ENCODE measurements at regions not wholly inside any gene's neighbourhood (a gene's known extent, or its start where the extent isn't known, plus 50 kb on each side); places are given as distances from the start of the nearest gene placed in this dataset.
"Not testable (repeated sequence)": the region's sequence is repeated elsewhere in the genome, so short reads cannot be mapped to it uniquely, and the experiment has no call there.

DNA sequence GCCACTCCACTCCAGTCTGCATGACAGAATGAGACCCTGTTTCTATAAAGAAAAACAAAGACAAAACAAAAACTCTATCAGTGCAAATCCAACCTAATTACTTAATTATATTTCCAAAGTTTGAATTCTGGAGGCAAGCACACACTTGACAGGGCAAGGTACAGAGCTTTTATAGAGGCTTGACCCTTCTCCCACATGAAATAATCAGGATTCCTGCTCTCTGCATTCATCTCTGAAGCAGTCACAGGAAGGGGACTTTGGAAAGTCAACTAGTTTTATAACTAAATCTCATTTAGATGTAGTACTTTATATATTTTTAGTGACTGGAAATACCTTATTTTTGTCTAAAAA is 91.9 kb upstream of the CHD1 start:
- Mint-ChIP-seq H3K27me3 (no peaks in the 10 kb centered on the region), H3K4me1 (peaks cover 6% of the 10 kb centered on the region), H3K27ac (no peak overlapping the region), H3K4me3 (no peak overlapping the region), H3K9me3 (peaks cover 3% of the 10 kb centered on the region), H3K36me3 (ENCODE audit: low read depth) (peaks cover 2% of the 10 kb centered on the region)
- intact Hi-C loops (cut with micrococcal nuclease), result loop anchor here (10.0 kb wide), 1 partner anchor 1926 kb away; no protein-coding TSS in a partner anchor
- DNase-seq, result no peak

DNA sequence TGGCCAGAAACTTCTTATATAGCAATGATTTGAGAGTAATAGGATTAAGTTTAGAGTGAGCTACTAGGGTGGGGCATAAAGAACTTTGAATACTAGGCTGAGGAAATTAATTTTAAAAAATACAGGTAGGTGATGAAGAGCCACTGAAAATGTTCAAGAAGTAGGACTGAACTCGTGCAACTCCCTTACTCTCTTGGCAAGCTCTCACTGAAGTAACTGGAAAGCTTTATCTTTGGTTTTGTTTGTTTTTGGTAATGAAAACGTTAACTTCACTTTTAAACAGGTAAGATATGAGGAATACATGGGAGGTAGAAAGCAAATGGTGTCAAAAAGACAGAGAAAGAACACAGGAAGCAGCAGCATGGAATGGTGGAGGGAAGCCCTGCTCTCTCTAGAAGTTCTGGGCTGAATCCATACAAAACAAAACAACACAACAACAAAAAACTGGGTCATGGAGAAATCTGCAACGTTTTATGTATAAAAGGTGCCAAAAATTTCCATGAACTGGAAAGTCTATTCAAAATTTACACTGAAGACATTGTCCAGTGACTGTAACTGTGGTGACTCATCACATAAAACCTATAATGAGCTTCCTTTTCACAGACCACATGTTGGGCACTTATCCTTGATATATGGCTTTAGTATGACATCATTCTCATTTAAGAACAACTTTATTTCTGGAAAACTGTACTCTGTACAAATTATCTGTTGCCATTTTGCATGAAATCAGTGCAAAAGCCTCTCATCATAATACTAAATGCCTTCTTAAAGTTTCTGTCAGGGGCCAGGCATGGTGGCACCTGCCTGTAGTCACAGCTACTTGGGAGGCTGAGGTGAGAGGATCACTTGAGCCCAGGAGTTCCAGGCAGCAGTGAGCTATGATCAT is 91.2 kb upstream of the CHD1 start:
- H3K9me3 Mint-ChIP-seq, result peaks cover 7% of the 10 kb centered on the region
- H3K4me1 Mint-ChIP-seq, result peaks cover 6% of the 10 kb centered on the region
- intact Hi-C loops (cut with micrococcal nuclease), result loop anchor here (10.0 kb wide), 1 partner anchor 1925 kb away; no protein-coding TSS in a partner anchor
- no peak for DNase-seq
- peaks cover 2% of the 10 kb centered on the region for H3K36me3 Mint-ChIP-seq (ENCODE audit: low read depth)
- H3K4me3 Mint-ChIP-seq, result no peak overlapping the region
- H3K27ac Mint-ChIP-seq, result no peak overlapping the region
- H3K27me3 Mint-ChIP-seq, result no peaks in the 10 kb centered on the region

DNA sequence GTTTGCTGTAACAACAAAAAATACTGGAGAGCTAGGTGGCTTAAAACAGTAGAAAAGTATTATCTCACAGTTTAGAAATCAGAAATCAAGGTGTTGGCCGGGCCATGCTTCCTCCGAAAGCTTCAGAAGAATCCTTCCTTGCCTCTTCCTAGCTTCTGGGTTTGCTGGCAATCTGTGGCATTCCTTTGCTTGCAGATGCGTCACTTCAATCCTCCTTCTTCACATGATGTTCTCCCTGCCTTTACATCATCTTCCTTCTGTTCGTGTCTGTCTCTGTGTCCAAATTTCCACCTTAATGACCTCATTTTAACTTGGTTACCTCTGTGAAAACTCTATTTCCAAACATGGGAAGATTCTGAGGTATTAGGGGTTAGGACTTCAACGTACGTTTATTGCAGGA is 90.4 kb upstream of the CHD1 start:
- Mint-ChIP-seq H3K9me3 (peaks cover 7% of the 10 kb centered on the region), H3K36me3 (ENCODE audit: low read depth) (peaks cover 2% of the 10 kb centered on the region), H3K27me3 (no peaks in the 10 kb centered on the region), H3K4me3 (no peak overlapping the region), H3K4me1 (peaks cover 6% of the 10 kb centered on the region), H3K27ac (no peak overlapping the region)
- DNase-seq, result no peak
- intact Hi-C loops (cut with micrococcal nuclease), result no loop called here

DNA sequence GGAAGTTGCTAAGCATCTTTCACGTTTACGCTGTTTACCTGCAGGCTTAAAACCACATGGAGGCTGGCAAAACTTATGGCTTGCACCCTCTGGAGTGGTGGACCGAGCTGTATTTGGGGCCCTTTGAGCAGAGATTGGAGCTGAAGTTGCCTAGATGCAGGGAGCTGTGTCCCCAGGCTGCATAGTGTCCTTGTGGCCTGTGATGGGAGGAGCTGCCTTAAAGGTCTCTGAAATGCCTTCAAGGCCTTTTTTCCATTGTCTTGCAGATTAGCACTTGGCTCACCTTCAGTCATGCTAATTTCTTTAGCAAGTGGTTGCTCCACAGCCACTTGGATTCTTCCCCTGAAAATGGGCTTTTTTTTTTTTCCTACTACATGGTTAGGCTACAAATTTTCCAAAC is 81.5 kb upstream of the CHD1 start:
- Mint-ChIP-seq H3K27me3 (no peaks in the 10 kb centered on the region), H3K36me3 (ENCODE audit: low read depth) (no peaks in the 10 kb centered on the region), H3K4me1 (peaks cover 2% of the 10 kb centered on the region), H3K9me3 (no peaks in the 10 kb centered on the region), H3K27ac (no peak overlapping the region), H3K4me3 (no peak overlapping the region)
- intact Hi-C loops (cut with micrococcal nuclease), result no loop called here
- DNase-seq, result no peak

DNA sequence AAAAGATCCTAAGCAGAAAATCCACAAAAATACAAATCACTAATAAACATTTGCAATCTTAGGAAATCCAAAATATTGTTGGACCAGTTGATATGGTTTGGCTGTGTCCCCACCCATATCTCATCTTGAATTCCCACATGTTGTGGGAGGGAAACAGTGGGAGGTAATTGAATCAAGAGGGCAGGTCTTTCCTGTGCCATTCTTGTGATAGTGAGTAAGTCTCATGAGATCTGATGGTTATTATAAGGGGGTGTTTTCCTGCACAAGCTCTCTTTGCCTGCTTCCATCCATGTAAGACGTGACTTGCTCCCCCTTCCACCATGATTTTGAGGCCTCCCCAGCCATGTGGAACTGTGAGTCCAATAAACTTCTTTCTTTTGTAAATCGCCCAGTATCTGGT is 79.2 kb upstream of the CHD1 start:
- H3K36me3 Mint-ChIP-seq (ENCODE audit: low read depth); intact Hi-C loops (cut with micrococcal nuclease); DNase-seq; H3K9me3 Mint-ChIP-seq; H3K27me3 Mint-ChIP-seq; H3K4me3 Mint-ChIP-seq; H3K27ac Mint-ChIP-seq; H3K4me1 Mint-ChIP-seq: not testable (repeated sequence)

DNA sequence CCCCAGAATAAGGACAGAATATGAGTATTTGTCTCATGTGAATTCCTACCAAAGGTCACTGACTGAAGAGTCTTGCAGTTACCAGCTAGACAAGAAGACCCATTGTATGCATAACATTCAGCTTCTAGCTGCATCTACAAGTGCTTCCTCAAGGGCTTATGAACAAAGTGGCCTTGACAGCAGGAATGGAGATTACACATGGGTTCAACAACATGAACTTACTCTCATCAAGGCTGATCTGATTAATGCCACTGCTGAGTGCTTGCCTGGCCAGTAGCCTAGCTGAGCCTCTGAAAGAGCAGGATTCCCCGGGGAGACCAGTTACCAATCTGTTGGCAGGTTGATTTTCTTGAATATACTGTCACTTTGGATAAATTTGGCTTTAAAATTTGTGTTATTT is 76.7 kb upstream of the CHD1 start:
- H3K4me3 Mint-ChIP-seq, result no peak overlapping the region
- no peaks in the 10 kb centered on the region for H3K27me3 Mint-ChIP-seq
- DNase-seq, result no peak
- H3K36me3 Mint-ChIP-seq (ENCODE audit: low read depth), result no peaks in the 10 kb centered on the region
- no peak overlapping the region for H3K27ac Mint-ChIP-seq
- peaks cover 9% of the 10 kb centered on the region for H3K4me1 Mint-ChIP-seq
- H3K9me3 Mint-ChIP-seq, result peaks cover 3% of the 10 kb centered on the region
- intact Hi-C loops (cut with micrococcal nuclease), result loop anchor here (2.0 kb wide), 2 partner anchors 21 to 77 kb away; partner anchors contain the start of gene CHD1

DNA sequence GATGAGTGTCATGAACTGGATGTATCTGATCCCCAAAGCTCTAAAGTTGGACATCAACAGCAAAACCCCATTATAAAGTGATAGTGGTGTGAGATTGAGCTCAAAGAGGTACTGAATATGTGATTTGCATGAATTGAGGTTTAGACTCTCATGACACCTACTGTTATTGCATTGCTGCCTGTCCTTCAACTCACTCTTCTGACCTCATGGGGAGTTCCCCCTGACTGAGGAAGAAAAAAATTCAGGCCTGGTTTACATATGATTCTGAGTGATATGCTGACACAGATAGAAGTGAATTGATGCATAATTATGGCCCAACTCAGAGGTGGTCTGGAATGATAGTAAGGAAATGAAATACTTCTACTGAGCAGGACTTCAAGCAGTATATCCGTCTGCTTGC is 76.2 kb upstream of the CHD1 start:
- Mint-ChIP-seq H3K27me3 (peaks cover 4% of the 10 kb centered on the region), H3K9me3 (peaks cover 7% of the 10 kb centered on the region), H3K4me3 (no peak overlapping the region), H3K36me3 (ENCODE audit: low read depth) (no peaks in the 10 kb centered on the region), H3K4me1 (peaks cover 9% of the 10 kb centered on the region), H3K27ac (no peak overlapping the region)
- peak; percentile 63 for DNase-seq
- intact Hi-C loops (cut with micrococcal nuclease), result loop anchor here (2.0 kb wide), 2 partner anchors 22 to 76 kb away; partner anchors contain the start of gene CHD1

DNA sequence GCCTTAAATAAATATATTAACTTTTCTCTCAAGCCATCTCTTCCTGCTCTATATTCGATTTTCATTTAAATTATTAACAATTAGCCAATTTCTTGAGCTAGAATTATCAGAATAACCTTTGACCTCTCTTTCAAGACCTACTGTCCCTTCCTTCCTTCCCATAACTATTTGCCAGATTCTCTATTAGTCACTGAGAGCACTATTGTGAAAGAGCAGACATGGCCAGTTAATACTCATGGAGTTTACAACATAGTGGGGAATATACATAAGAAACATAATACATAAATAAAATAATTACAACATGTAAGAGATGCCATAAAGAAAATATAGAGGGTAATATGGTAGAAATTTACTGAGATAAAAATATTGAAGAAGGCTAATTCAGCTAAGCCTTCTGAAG is 72.1 kb upstream of the CHD1 start:
- H3K4me3 Mint-ChIP-seq, result no peak overlapping the region
- DNase-seq, result no peak
- H3K4me1 Mint-ChIP-seq, result peaks cover 9% of the 10 kb centered on the region
- H3K9me3 Mint-ChIP-seq, result peaks cover 7% of the 10 kb centered on the region
- H3K27ac Mint-ChIP-seq, result no peak overlapping the region
- no peaks in the 10 kb centered on the region for H3K36me3 Mint-ChIP-seq (ENCODE audit: low read depth)
- peaks cover 10% of the 10 kb centered on the region for H3K27me3 Mint-ChIP-seq
- intact Hi-C loops (cut with micrococcal nuclease), result no loop called here

DNA sequence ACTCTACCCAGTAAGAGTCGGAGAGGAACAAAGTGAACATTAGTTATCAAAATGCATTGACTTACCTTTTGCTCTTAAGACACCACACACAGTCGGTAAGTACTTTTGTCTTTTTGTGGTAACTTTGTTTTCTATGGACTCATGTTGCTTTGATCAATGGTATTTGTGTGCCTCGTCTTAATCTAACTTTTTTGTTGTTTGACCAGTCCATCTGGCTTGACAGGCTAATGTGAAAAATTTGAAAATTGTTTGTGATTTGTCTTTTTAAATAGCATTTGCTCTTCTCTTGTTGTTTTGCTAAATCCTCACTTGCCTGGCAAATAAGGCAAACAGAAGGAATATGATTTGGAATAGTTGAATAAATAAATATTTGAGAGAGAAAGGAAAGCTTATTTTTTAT is 71.4 kb upstream of the CHD1 start:
- Mint-ChIP-seq H3K4me1 (peaks cover 6% of the 10 kb centered on the region), H3K4me3 (no peak overlapping the region), H3K9me3 (peaks cover 7% of the 10 kb centered on the region), H3K27me3 (peaks cover 10% of the 10 kb centered on the region), H3K36me3 (ENCODE audit: low read depth) (no peaks in the 10 kb centered on the region), H3K27ac (no peak overlapping the region)
- DNase-seq, result no peak
- intact Hi-C loops (cut with micrococcal nuclease), result no loop called here

DNA sequence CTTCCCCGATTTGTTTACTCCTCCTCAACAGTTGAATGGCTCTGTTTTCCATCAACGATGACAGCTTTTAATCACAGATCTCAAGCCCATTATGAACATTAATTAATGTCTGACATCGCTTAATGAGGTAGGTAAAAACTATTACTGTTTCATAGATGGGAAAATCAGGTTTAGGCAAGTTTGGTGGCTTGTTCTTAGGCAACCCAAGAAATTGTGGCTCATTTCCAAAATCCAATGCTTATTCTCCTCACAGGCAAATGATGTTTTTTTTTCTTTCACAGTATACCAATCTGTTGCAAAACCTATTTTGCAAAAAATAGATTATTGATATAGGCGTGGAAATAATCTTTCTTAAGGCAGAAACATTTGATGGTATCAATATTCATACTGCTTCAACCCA is 70.8 kb upstream of the CHD1 start:
- Mint-ChIP-seq H3K9me3 (peaks cover 7% of the 10 kb centered on the region), H3K4me1 (peaks cover 2% of the 10 kb centered on the region), H3K27ac (no peak overlapping the region), H3K36me3 (ENCODE audit: low read depth) (no peaks in the 10 kb centered on the region), H3K27me3 (peaks cover 10% of the 10 kb centered on the region), H3K4me3 (no peak overlapping the region)
- DNase-seq, result no peak
- intact Hi-C loops (cut with micrococcal nuclease), result no loop called here

DNA sequence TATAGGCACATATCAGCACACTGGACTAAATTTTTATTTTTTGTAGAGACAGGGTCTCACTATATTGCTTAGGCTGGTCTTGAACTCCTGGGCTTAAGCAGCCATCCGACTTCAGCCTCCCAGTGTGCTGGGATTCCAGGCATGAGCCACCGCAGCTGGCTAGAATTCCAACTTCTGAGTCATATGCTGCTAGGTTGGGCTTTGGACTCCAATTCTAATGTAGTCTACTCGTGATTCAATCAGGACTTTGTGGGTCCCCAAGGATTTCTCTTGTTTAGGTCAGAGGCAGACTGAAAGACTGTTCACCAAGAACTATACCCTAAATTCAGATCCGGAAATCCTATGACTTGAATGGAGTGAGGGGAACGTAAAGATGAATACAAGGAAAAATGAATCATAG is 68.2 kb upstream of the CHD1 start:
- DNase-seq, result no peak
- peaks cover 3% of the 10 kb centered on the region for H3K9me3 Mint-ChIP-seq
- H3K36me3 Mint-ChIP-seq (ENCODE audit: low read depth), result no peaks in the 10 kb centered on the region
- intact Hi-C loops (cut with micrococcal nuclease), result no loop called here
- H3K4me3 Mint-ChIP-seq, result no peak overlapping the region
- H3K27me3 Mint-ChIP-seq, result peaks cover 10% of the 10 kb centered on the region
- peaks cover 2% of the 10 kb centered on the region for H3K4me1 Mint-ChIP-seq
- H3K27ac Mint-ChIP-seq, result no peak overlapping the region

DNA sequence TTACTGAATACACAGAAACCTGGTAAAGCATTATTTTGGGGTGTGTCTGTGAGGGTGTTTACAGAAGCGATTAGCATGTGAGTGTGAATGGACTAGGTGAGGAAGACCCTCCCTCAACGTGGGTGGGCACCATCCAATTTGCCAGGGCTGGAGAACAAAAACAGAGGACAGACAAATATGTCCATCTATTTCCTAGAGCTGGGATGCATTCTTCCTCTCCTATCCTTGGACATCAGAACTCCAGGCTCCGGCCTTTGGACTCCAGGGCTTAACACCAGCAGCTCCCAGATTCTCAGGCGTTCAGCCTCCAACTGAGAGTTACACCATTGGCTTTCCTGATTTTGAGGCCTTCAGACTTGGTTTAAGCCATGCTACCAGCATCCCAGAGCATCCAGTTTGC is 65.8 kb upstream of the CHD1 start:
- intact Hi-C loops (cut with micrococcal nuclease), result no loop called here
- H3K27ac Mint-ChIP-seq, result no peak overlapping the region

DNA sequence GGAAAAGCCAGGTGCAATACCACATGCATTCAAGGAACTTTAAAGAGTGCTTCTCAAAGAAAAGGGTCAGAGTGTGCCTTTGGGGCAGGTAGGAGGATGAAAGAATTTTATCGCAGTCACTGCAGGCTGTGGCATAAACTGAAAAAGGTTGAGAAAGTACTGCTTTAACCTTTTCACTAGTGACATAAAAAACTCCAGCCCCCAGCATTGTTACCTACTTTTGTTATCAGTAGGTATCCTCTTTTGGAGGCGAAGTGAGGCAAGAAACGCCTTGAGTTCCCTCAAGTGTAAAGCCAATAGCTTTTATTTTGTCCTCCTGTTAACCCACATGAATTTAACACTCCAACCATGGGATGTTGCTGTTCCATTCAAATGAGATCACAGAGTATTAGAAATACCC is 64.7 kb upstream of the CHD1 start:
- Mint-ChIP-seq H3K4me1 (peaks cover 2% of the 10 kb centered on the region), H3K9me3 (peaks cover 12% of the 10 kb centered on the region), H3K36me3 (ENCODE audit: low read depth) (no peaks in the 10 kb centered on the region), H3K27ac (no peak overlapping the region), H3K4me3 (no peak overlapping the region), H3K27me3 (peaks cover 2% of the 10 kb centered on the region)
- intact Hi-C loops (cut with micrococcal nuclease), result no loop called here
- DNase-seq, result no peak

More for the DNA sequence above, 65.8 kb upstream of the CHD1 start:
- Mint-ChIP-seq H3K27me3 (peaks cover 4% of the 10 kb centered on the region), H3K4me1 (peaks cover 1% of the 10 kb centered on the region), H3K4me3 (no peak overlapping the region), H3K9me3 (peaks cover 8% of the 10 kb centered on the region), H3K36me3 (ENCODE audit: low read depth) (no peaks in the 10 kb centered on the region)
- DNase-seq, result no peak

DNA sequence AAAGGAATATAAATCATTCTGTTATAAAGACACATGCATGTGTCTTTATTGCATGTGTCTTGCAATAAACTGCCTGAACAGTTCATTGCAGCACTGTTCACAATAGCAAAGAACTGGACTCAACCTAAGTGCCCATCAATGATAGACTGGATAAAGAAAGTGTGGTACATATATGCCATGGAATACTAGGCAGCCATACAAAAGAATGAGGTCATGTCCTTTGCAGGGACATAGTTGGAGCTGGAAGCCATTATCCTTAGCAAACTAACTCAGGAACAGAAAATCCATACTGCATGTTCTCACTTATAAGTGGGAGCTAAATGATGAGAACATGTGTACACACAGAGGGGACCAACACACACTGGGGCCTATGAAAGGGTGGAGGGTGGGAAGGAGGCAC is 63.7 kb upstream of the CHD1 start:
- no peaks in the 10 kb centered on the region for H3K36me3 Mint-ChIP-seq (ENCODE audit: low read depth)
- H3K4me1 Mint-ChIP-seq, result peaks cover 2% of the 10 kb centered on the region
- no peak for DNase-seq
- no peaks in the 10 kb centered on the region for H3K27me3 Mint-ChIP-seq
- intact Hi-C loops (cut with micrococcal nuclease), result no loop called here
- peaks cover 12% of the 10 kb centered on the region for H3K9me3 Mint-ChIP-seq
- H3K27ac Mint-ChIP-seq, result no peak overlapping the region
- H3K4me3 Mint-ChIP-seq, result no peak overlapping the region

DNA sequence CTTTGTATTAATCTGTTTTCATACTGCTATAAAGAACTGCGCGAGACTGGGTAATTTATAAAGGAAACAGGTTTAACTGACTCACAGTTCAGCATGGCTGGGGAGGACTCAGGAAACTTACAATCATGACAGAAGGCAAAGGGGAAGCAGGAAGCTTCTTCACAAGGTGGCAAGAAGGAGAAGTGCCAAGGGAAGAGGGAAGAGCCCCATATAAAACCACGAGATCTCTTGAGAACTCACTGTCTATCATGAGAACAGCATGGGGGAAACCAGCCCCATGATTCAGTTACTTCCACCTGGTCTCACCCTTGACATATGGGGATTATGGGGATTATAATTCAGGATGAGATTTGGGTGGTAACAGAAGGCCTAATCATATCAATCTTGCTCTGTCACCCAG is 60.9 kb upstream of the CHD1 start:
- Mint-ChIP-seq H3K27ac (no peak overlapping the region), H3K9me3 (peaks cover 12% of the 10 kb centered on the region)

More for the DNA sequence above, 60.9 kb upstream of the CHD1 start:
- Mint-ChIP-seq H3K4me1 (peaks cover 2% of the 10 kb centered on the region), H3K27me3 (peaks cover 3% of the 10 kb centered on the region), H3K4me3 (no peak overlapping the region), H3K36me3 (ENCODE audit: low read depth) (no peaks in the 10 kb centered on the region)
- DNase-seq, result no peak
- intact Hi-C loops (cut with micrococcal nuclease), result no loop called here

Data from activated CD4-positive, alpha-beta T cell treated with anti-CD3 and anti-CD28 coated beads, Interleukin-2, amount 10 ng/mL, durations not matched to agents 24 days and 14 days (primary cell).